OCI-LY3 (cell line): ENCODE measurements at regions not wholly inside any gene's neighbourhood (a gene's known extent, or its start where the extent isn't known, plus 50 kb on each side); places are given as distances from the start of the nearest gene placed in this dataset.

Source experiments
- H2AFZ ChIP-seq: fragments of 200-600, 300-600 bp; shearing (Covaris generic); 2 replicates; pipeline ENCODE4 v1.6.0; 2014; ENCODE audit warnings: antibody characterized with exemption, low read depth, low read length
- H3K27ac ChIP-seq: fragments of 200-600, 300-600 bp; sonication (generic); 2 replicates; pipeline ENCODE4 v1.5.1; 2014; ENCODE audit warnings: mild to moderate bottlenecking, low read length, moderate library complexity, mixed read lengths
- H3K27me3 ChIP-seq: fragments of 200-600, 300-600 bp; sonication (generic); 2 replicates; pipeline ENCODE4 v1.6.1; 2014; ENCODE audit warnings: low read depth, low read length, mixed read lengths
- H3K36me3 ChIP-seq: fragments of 200-600, 300-600 bp; sonication (generic); replicated peaks from 2 replicates; pipeline ENCODE3; 2014; ENCODE audit warnings: low read depth, low read length, mixed read lengths
- H3K4me1 ChIP-seq: fragments of 300-600, 200-600 bp; sonication (generic); 2 replicates; pipeline ENCODE4 v1.6.1; 2014; ENCODE audit warnings: low read length, mixed read lengths
- H3K4me2 ChIP-seq: fragments of 200-600, 300-600 bp; sonication (generic); 2 replicates; pipeline ENCODE4 v1.6.1; 2014; ENCODE audit warnings: low read length, mixed read lengths
- H3K4me3 ChIP-seq: fragments of 300-600, 200-600 bp; sonication (generic); 2 replicates; pipeline ENCODE4 v1.5.1; 2014; ENCODE audit warnings: antibody characterized with exemption, mild to moderate bottlenecking, low read length, moderate library complexity
- H3K79me2 ChIP-seq: fragments of 300-600, 200-600 bp; shearing (Covaris generic); 2 replicates; pipeline ENCODE4 v1.6.1; 2014; ENCODE audit warnings: mild to moderate bottlenecking, low read length, mixed read lengths
- H3K9ac ChIP-seq: fragments of 300-600, 200-600 bp; shearing (Covaris generic); 2 replicates; pipeline ENCODE4 v1.6.0; 2014; ENCODE audit warnings: mild to moderate bottlenecking, low read length, moderate library complexity
- H3K9me3 ChIP-seq: fragments of 200-600, 300-600 bp; shearing (Covaris generic); 2 replicates; pipeline ENCODE4 v1.6.1; 2014; ENCODE audit warnings: low read length, mixed read lengths; ENCODE audit not compliant: insufficient read depth
- H4K20me1 ChIP-seq: fragments of 200-600, 300-600 bp; sonication (generic); 2 replicates; pipeline ENCODE4 v1.6.1; 2016; ENCODE audit warnings: low read length, mixed read lengths; ENCODE audit not compliant: insufficient read depth
- CTCF ChIP-seq: fragments of 200-600, 300-600 bp; sonication (generic); IDR thresholded peaks from 2 replicates; pipeline ENCODE4 v1.5.1; 2014; ENCODE audit warnings: antibody characterized with exemption, low read length, low read depth
- EZH2phosphoT487 ChIP-seq: fragments of 200-600 bp; shearing (Covaris generic); IDR thresholded peaks from 2 replicates; pipeline ENCODE4 v1.6.1; 2018; ENCODE audit warnings: antibody characterized with exemption, mixed run types, low read depth

- H2AFZ ChIP-seq = no peak overlapping the region
- no peak overlapping the region for H3K9ac ChIP-seq
- no peaks in the 10 kb centered on the region for H4K20me1 ChIP-seq
- H3K4me3 ChIP-seq = no peak overlapping the region
- no peaks in the 10 kb centered on the region for H3K79me2 ChIP-seq
- TF ChIP-seq CTCF = no peak
- no peak for TF ChIP-seq EZH2phosphoT487
- H3K4me1 ChIP-seq = no peaks in the 10 kb centered on the region
- H3K4me2 ChIP-seq = no peak overlapping the region
- H3K27me3 ChIP-seq = no peaks in the 10 kb centered on the region
- no peaks in the 10 kb centered on the region for H3K9me3 ChIP-seq
- no peak overlapping the region for H3K27ac ChIP-seq
- H3K36me3 ChIP-seq = no peaks in the 10 kb centered on the region
Observed at GRCh38 chr13:58830841-58831240, 1199.3 kb downstream of the PCDH17 start.

GRCh38 chr13:58838615-58839014 lies 1207.1 kb downstream of the PCDH17 start:
- no peaks in the 10 kb centered on the region for H3K36me3 ChIP-seq
- no peaks in the 10 kb centered on the region for H4K20me1 ChIP-seq
- TF ChIP-seq CTCF = no peak
- no peak overlapping the region for H3K4me3 ChIP-seq
- no peak overlapping the region for H3K4me2 ChIP-seq
- no peak overlapping the region for H3K9ac ChIP-seq
- H3K4me1 ChIP-seq = no peaks in the 10 kb centered on the region
- H2AFZ ChIP-seq = no peak overlapping the region
- H3K27me3 ChIP-seq = no peaks in the 10 kb centered on the region
- no peak overlapping the region for H3K27ac ChIP-seq
- H3K9me3 ChIP-seq = no peaks in the 10 kb centered on the region
- H3K79me2 ChIP-seq = no peaks in the 10 kb centered on the region

- TF ChIP-seq CTCF (no peak), EZH2phosphoT487 (no peak)
- Histone ChIP-seq H4K20me1 (no peaks in the 10 kb centered on the region), H3K27me3 (no peaks in the 10 kb centered on the region), H3K27ac (no peak overlapping the region), H3K9me3 (peaks cover 7% of the 10 kb centered on the region; the same call in 1 of the 2 replicates), H2AFZ (no peak overlapping the region), H3K4me3 (no peak overlapping the region), H3K4me2 (no peak overlapping the region), H3K79me2 (no peaks in the 10 kb centered on the region), H3K9ac (no peak overlapping the region), H3K36me3 (no peaks in the 10 kb centered on the region), H3K4me1 (no peaks in the 10 kb centered on the region)
Observed at GRCh38 chr13:58843071-58843470, 1211.5 kb downstream of the PCDH17 start.

GRCh38 chr13:58843567-58843966 lies 1212.0 kb downstream of the PCDH17 start:
- TF ChIP-seq CTCF (no peak), EZH2phosphoT487 (no peak)
- Histone ChIP-seq H3K27ac (no peak overlapping the region), H4K20me1 (no peaks in the 10 kb centered on the region), H3K4me2 (no peak overlapping the region), H3K79me2 (no peaks in the 10 kb centered on the region), H2AFZ (no peak overlapping the region), H3K9me3 (peaks cover 7% of the 10 kb centered on the region; the same call in 1 of the 2 replicates), H3K27me3 (no peaks in the 10 kb centered on the region), H3K4me3 (no peak overlapping the region), H3K36me3 (no peaks in the 10 kb centered on the region), H3K4me1 (no peaks in the 10 kb centered on the region), H3K9ac (no peak overlapping the region)
